ENCODE measurements at regions not wholly inside any gene's neighbourhood (a gene's known extent, or its start where the extent isn't known, plus 50 kb on each side); places are given as distances from the start of the nearest gene placed in this dataset.
A peak's percentile ranks its signal among the peaks of the same experiment; 100 is the strongest.

DNA sequence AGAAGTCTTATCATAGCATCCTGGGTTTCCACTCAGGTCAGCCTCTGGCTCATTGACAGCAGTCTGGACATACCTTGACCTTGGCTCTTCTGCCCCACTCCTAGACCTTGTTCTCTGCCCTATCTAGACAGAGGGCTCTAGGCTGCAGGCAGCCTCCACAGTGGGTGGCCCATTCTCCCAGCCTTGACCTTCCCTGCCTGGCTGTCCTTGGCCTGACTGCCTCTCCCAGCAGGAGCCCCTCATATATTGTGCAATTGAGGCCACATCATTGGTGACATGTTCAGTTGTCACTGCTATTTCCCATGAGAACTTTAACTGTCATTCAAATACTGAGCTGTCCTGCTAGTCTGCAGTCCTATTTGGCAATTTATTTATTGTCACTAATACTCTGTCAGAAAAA lies 503.4 kb downstream of the PLXNA4 start:
- no peak for DNase-seq

DNA sequence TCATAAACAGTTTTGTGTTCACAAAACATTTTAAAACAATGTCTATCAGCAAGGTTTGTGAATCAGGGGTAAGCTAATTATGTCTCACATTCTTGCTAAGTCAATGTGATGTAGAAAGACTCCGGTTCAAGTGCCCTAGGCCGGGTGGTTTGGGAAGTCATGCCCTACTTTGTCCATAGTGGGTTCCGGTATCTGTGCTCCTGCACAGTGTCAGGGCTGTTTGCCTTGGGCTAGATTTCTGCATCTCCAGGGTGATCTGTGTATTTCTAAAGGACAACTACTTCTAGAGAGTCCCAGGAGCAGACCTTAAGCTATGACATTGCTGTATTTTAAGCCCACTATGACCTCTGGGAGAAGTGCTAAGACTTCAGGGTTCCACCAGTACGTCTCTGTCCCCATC lies 504.1 kb downstream of the PLXNA4 start:
- no peak for DNase-seq

DNA sequence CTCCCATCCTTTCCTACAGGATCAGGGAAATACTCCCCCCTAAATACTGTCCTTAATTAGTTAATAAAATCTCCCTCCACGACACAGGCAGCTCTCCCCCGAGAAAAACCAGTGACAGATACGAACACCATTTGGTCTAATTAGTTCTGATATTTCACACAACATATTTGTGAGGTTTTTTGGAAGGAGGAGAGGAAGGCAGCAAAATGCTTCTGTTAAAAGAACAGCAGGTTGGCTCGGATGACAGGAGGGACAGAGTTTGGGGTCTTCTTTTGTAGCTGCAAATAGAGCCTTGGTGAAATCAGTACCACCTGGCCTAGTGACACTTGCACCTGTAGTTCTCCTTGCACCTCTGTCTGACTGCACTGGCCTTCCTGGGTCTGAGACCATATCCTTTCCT lies 507.0 kb downstream of the PLXNA4 start:
- DNase-seq = no peak

DNA sequence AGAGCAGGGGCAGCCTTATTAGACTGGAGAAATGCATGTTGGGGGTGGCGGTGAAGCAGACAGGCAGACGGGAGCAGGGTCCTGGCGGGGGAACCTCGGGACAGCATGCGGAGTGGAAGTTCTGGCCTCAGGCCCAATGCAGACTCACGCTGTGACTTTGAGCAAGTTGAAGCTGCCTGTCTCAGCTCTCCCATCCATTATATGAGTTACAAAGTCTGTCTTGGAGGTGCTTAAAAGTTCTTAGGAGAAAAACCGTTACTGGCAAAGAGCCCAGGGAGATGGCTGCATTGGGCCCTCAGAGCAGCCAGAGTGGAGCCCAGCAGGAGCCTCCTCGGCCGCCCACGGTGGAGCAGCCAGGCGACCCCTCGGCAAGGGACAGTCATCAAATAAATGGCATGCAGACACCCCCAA lies 509.5 kb downstream of the PLXNA4 start:
- no peak for DNase-seq

DNA sequence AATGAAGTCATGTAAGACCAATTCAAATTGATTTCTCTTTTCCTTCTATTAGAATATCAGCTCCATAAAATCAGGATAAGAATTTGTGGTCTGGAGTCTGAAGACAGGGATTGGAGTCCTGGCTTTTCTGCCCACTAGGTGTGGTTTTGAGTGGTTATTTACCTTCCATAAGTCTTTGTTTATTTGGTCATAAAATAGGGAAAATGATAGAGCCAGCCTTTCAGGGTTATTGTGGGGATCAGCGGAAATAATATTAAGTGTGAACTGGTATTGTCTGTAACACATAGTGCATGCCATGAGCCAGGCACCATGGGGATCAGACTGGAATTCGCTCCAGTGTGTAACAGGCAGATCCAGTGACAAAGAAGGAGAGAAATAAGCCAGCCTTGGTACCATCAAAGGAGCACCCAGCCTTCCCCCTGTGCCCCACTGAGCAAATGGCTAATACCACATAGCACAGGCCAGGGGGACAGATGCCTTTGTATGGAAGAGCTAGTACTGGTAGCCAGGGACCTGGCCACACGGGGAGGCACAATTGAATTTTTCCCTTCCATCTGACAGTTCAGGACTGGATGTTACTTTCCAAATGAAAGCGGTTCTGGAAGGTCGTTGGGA lies 509.7 kb upstream of the PODXL start:
- no peak for DNase-seq

DNA sequence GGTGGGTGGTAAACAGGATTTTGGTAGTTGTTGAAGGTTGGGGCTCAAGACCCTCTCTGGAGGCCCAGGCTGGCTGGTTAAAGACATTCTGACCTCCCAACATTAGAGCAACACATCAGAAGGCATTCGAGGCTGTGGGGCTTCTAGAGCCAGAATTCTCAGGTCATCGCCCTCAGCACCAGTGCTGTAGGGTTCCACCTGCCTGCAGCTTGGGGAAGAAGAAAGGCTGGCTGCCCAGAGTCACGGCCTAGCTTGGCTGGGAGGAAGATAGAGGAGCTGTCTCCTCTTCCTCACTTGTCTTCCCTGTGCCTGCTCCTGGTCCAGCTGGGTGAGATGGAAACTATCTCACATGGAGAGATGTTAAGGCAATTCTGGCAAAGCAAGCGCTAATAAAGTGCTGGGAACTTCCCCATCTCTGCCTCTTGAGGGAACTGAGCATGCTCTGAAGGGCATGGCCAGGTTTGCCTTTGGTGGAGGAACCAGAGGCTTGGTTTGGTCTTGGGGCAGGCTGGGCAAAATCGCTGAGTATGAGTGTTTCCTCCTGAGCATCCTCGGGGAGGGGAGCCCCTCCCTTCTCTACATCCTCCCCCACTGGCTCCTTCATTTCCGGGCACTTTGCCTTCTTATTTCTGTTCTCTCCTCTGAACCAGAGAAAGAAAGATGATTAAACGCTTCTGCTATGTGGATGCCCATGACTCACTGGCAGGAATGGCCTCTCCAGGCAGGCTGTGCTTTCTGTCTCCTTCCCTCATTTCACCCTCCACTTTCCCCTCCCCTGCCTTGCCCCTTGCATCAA lies 509.0 kb upstream of the PODXL start:
- no peak for DNase-seq

DNA sequence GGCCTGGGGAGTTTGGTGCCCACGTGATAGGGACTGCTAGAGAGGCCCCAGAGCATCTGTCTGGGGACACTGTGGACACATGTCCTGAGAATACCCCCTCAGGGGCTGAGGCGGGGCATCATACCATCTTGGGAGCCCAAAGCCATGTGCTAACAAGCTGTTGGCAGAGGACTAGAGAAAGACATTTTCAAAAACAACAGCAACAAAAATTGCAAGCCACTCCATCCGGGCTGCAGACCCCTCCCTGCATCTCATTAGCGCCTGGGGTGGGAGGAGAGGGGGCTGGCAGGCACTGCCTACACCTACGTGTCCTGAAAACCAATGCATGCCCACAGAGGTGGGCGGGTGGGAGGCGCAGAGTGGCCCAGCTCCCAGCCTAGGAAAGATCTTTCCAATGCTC lies 507.4 kb upstream of the PODXL start:
- no peak for DNase-seq

DNA sequence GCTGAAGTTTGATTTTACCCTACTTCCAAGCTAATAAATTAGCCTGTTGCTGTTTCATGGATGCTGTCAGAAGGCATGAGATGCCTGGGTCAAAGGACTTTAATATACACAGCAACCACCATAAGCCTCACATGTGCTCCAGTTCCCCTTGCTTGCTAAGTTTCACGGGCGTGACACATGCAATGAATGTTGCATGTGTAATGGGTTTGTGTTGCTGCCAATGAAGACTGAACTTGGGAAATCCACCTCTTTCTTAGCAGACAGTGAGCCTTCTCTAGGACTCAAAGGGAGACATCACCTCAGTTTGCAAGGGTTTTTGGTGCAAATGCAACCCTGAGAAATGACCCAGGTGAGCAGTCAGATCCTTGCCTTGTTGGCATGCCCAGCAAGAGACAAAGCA lies 505.5 kb upstream of the PODXL start:
- no peak for DNase-seq

DNA sequence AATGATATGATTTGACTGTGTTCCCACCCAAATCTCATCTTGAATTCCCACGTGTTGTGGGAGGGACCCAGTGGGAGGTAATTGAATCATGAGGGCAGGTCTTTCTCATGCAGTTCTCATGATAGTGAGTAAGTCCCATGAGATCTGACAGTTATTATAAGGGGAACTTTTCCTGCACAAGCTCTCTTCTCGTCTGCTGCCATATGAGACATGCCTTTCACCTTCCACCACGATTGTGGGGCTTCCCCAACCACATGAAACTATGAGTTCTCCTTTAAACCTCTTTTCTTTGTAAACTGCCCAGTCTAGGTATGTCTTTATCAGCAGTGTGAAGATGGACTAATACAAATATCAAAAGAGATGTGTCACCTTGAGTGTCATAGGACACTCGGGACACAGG lies 502.7 kb upstream of the PODXL start:
- DNase-seq = no peak

DNA sequence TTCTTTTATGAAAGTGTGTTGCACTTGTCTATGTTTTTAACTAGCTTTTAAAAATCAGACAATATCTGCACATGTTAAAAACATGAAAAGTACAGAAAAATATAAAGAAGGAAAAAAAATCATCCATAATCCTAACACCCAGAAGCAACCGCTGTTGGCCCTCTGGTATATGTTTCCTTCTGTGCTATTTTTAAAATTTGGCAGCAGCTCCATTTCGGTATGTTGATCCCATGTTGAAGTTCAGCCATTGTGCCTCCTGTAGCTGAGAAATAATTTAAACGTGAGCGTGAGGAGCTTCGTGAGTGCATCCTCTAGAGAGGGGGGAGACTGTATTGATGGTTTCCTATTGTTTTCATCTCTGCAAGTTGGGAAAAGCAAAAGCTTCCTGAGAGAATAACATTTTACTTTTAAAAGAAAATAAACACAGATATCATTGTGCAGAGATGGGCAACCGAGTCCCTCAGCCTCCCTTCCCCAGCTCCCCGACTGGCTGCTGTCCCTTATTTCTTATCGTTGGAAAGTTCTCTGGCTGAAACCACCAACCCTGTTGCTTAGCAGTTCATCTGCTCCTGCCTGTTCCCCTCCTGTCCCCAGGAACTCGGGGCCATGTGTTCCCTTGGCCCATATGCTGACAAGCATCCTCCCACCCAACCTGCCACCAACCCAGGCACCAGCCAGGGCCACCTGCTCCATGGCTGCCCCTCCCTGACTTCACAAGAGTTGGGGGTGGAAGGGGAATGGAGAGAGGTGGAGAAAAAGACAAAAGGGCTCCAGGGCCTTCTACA lies 499.1 kb upstream of the PODXL start:
- DNase-seq = no peak

DNA sequence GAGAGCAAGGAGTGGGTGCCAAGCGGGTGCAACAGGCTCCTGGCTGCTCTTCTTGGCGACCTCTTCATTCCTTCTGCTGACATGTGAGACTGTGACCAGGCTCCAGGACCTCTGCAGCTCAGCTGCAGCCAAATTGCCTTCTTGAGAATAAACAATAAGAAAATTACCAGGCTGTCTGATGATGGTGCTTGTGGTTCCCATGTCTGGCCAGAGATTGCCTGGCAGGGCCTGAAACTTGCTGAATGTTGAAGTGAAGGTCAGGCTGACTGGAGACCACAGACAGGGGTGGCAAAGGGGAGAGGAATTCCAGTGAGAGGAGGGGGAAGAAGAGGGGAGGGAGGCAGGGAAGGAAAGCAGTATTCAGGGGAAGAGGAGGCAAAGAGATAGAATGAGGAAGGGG lies 497.4 kb upstream of the PODXL start:
- no peak for DNase-seq

DNA sequence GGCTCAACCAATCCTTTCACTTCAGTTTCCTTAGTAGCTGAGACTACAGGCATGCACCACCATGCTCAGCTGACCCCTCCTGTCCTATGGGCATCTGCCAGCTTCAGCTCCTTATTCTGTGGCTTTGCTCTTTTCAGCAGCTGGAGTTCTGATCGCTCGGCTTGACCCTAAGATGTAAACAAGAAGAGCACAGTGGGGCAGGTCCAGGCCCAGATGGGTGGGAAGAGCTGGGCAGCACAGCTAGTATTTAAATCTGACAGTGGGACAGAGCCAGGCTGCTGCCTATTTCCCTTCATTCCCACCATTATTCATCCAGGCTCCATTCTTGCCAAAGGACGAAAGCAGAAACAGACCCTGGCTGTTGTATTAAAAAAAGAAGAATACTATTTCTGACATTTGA lies 494.9 kb upstream of the PODXL start:
- no peak for DNase-seq

DNA sequence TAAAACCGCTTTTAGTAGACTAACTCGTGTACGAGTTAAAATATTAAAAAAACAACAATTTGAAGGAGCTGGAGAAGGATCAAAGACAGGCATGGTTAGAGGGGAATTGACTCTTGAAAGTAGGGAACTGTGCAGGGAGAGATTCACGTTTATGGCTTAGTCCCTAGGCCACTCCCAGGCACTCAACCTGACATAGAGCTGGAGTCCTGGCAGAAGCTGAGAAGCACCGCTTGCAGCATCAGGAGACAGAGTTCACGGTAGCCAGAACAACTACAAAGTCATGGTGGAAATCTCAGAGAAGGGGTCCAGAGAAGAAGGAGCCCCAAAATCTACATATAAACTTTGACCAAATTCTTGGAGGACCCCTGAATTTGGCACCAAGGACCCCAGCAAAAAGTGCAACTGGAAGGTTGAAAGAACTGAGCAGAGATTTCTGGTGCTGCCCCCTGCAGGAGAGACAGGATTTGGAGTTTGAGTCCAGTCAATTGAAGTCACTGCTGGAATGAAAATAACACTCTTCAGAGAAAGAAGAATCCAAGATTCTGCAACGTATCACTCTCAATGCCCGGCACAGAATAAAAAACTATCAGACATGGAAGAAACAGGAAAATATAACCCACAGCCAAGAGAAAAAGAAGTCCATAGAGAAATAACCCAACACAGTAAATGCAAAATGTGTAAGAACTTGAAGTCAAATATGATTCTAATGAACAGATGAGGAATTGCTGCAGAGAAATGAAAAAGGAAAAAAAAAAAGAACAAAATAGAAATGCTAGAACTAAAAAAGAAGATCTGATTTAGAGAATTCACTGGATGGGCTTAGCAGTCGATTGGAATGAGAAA lies 493.3 kb upstream of the PODXL start:
- peak in 1 of 2 donors; percentile 3 for DNase-seq

DNA sequence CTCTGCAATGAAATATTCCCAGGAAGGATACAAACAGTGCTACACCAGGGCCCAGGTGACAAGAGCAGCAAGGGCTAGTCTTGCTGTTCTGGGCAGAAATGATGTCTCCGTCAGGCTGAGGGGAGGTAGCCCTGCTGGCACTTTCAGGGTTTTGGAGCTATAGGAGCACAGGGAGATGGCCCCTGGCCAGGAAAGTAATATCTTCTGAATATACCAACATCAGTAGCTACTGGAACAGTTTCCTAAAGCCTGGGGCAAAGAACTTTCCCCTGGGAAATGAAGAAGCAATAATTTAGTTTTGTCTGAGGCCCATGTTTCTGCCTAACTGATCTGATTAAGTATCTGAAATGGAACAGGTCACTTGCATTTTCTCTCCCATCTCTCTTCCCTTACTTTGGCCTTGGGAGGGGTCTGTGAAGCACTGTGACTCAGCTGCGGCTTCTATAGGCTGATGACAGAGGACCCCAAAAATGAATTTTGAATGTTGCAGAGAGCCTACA lies 489.1 kb upstream of the PODXL start:
- DNase-seq = no peak

DNA sequence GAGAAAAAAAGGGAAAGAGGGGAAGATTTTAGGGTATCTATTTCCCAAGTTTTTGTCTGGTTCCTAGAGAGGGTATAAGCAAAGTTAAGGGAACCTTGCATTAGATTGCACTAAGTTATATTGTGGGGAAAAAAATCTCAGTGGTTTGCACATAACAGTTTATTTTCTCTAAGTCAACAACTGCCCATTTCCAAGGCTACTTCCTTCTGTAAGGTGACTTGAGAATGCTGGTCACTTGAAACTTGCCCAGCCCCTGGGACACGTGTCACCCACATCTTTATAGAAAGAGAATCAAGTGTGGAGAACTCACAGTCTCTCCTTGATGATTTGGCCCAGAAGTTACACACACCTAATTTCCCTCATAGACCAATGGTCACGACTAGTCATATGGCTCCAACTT lies 488.6 kb upstream of the PODXL start:
- DNase-seq = no peak

DNA sequence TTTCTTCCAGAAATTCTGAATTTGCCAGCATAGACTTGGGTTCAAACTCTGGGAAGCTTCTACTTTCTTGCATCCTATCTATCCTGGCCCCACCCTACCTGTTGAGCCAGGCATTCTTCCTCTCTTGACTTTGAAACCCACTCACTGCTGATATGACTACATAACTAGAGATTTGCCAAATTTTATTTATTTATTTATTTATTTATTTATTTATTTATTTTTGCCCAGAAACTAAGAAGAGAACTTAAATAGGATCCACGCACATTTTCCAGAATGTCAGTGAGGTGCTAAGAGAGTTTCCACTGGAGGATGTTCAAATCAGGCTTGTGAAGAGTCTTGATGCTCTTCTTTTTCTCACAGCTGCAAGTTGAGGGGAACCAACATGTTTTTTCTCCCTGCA lies 487.8 kb upstream of the PODXL start:
- DNase-seq = no peak

DNA sequence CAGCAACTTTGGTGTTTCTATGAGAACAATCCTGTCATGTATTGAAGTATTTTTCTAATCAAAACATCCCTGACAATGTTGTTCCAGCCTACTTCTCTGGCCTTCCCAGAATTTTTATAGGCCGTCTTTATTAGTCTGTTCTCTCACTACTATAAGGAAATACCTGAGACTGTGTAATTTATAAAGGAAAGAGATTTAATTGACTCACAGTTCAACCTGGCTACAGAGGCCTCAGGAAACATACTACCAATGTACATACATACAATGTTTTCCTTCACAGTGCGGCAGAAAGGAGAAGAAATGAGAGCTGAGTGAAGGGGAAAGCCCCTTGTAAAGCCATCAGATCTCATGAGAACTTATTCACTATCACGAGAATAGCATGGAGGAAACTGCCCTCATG lies 484.7 kb upstream of the PODXL start:
- DNase-seq = no peak

DNA sequence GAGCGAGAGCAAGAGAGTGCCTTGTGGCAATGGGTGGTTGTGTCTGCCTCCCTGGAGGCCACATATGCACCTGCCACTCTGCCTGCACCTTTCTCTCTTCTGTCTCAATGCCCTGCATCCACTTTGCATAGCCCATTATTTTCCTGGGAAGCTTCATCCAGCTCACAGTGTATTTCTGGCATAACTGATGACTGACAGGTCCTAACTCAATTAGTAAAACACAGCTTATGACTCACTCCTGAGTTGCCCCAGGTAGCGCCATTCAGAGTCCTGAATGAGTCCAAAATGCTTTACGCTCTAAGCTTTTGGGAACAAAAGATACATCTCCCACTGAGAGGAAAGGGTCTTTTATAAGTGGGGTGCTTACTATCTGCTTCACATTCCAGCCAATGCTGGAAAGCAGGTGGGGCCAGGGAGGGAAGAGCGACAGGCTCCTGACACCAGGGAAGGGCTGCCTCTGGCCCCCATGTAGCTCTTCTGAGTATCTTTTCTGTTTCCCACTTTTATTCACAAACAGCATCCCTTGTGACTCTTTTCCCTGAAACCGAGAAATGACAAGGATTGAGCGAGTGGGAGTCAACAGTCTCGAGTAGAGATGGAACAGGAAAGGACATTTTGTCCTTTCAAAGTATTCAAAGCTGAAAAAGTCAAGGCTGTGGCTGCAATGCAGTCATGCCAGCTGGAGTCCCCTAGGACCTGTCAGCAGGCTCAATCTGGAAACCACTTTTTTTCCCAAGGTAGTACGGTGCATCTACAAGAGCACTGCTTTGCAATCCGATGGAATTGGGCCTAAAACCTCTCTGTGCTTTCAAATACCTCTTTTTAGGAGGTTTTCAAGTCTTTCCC lies 479.3 kb upstream of the PODXL start:
- DNase-seq = no peak

DNA sequence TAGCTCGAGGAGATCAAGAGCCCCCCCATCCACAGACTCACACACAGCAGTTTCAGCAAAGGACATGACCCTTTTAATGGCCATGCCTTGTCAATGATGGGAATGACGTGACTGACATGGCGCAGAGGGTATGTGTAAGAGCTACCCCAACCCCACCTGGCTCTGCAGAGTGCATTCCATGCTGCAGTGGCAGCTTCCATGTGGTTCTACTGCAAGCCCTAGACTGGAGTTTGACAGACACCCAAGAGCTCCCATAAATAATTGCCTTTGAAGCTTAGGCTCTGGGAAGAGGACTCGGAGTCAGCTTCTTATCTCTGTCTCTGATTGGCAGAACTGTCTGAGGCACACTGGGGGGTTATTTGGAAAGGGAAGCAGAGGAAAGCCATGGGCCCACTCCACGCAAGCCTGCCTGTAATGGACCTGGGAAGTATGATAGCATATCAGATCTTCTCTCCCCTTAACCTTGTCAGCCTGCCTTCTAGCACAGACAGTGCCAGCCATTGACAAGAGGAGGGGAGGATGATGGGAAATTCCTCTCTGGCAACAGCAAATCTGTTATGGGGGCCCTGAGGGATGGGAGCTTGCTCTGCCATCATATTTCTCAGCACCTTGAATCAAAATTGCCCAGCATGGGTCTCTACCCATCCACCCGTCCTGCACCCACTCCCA lies 478.5 kb upstream of the PODXL start:
- DNase-seq = no peak

DNA sequence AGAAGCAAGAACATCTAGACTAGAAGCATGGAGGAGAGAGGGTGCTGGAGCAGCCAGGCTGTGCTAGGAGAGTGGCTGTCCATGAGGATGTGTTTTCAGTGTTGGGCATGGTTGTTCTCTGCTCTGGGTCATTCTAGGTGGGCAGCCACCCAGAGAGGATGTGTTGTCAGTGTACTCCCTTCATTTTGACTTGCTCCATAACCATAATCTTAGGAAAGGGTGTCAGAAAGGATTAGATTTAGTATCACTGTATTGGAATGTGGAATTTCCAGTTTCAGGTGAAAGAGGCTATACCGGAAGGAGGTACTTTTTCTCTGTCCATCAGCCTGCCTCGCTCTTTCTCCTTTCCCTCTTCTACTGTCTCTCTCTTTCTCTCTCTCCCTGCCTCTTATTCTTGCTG lies 474.5 kb upstream of the PODXL start:
- no peak for DNase-seq

DNA sequence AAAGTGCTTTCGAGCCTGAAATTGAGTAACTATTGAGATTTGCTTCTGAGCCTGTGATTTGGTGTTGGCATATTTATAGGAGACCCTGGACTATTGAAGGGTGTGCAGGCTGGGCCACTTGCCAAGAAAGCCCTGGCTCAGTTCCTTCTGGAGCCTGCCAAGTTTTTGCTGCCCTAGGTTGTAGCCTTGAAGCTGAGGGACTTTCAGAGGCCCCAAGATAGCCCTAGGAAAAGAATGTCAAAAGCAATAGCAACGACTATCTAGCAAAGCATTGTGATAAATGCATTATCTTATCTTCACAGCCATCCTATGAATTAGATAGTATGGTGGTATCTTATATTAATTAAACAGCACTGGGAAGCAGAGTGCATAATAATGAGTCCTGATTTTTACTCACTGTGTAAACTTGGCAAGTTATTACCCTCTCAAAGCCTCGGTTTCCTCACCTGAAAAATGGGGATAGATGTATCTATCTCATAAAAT lies 473.7 kb upstream of the PODXL start:
- no peak for DNase-seq

Data from bone marrow (tissue), 2 donors.